GM12865 (cell line): ENCODE measurements at regions not wholly inside any gene's neighbourhood (a gene's known extent, or its start where the extent isn't known, plus 50 kb on each side); places are given as distances from the start of the nearest gene placed in this dataset.
"Not testable (repeated sequence)": the region's sequence is repeated elsewhere in the genome, so short reads cannot be mapped to it uniquely, and the experiment has no call there.

Experiments used
- DNase-seq: peaks from one replicate; pipeline ENCODE4 v3.0.0; 2010; ENCODE audit warnings: low read depth
- H3K4me3 ChIP-seq: 2 replicates; pipeline ENCODE4 v1.5.1; 2011; ENCODE audit warnings: mild to moderate bottlenecking, low read depth, low read length, control low read depth
- TF ChIP-seq, protein P1 (sequence below): IDR thresholded peaks from 2 replicates; pipeline ENCODE4 v1.5.1; 2011; ENCODE audit warnings: low read length, control low read depth, low read depth, inconsistent platforms; ENCODE audit not compliant: insufficient read depth; ENCODE audit errors: missing control alignments

DNA sequence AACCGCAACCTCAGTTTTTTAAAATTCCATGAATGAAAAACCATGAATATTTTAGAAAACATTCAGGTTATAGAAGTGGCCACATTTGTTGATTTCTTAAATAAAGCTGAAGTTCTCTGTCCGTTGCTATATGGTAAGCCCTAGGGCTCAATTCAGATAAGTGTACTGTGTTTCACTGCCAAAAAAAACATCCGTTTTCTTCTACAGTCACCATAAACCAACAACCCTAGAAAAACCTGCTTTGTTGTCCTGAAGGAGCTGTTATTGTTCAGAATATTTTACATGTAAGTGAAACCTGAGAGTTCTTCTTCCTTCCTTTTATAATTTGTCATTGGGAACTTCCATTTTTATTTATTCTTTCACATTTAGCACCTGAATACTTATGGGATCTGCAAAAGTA, 274.1 kb downstream of the TFAP2A start:
- DNase-seq = no peak
- TF ChIP-seq, protein P1, sequence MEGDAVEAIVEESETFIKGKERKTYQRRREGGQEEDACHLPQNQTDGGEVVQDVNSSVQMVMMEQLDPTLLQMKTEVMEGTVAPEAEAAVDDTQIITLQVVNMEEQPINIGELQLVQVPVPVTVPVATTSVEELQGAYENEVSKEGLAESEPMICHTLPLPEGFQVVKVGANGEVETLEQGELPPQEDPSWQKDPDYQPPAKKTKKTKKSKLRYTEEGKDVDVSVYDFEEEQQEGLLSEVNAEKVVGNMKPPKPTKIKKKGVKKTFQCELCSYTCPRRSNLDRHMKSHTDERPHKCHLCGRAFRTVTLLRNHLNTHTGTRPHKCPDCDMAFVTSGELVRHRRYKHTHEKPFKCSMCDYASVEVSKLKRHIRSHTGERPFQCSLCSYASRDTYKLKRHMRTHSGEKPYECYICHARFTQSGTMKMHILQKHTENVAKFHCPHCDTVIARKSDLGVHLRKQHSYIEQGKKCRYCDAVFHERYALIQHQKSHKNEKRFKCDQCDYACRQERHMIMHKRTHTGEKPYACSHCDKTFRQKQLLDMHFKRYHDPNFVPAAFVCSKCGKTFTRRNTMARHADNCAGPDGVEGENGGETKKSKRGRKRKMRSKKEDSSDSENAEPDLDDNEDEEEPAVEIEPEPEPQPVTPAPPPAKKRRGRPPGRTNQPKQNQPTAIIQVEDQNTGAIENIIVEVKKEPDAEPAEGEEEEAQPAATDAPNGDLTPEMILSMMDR = no peak
- no peak overlapping the region for H3K4me3 ChIP-seq

DNA sequence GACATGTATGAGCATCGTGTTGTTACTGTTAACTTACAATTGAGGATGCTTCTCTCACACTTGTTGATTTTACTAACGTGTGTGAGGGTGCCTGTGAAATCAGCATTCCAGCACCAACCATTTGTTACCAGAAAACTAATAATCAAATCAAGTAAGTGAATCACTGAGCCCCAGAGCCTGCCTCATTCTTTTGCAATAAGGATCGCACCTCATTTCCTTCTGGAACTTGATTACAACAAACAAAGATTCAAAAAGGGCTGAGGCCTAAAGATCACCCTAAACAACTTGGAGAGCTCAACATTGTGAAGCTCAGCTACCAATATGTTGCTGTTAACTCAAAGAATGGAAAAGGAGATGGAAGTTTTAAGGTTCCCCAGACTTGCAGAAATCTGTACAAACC, 274.7 kb downstream of the TFAP2A start:
- H3K4me3 ChIP-seq = no peak overlapping the region
- TF ChIP-seq, protein P1 = no peak
- no peak for DNase-seq

DNA sequence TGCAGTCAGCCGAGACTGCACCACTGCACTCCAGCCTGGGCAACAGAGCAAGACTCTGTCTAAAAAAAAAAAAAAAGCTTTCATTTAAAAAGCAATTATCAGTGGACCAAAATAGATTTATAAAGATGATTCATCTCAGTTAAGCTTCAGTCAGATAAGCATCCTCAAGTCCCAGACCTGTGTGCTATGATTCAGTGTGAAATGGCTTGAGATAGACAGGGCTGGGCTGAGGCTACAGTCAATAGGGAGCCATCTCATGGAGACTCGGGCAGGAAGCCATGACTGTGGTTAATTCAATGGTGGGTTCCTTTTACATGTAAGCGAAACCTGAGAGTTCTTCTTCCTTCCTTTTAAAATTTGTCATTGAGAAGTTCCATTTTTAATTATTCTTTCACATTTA, 276.0 kb downstream of the TFAP2A start:
- H3K4me3 ChIP-seq = no peak overlapping the region
- TF ChIP-seq, protein P1 = no peak
- peak; percentile 21 for DNase-seq

DNA sequence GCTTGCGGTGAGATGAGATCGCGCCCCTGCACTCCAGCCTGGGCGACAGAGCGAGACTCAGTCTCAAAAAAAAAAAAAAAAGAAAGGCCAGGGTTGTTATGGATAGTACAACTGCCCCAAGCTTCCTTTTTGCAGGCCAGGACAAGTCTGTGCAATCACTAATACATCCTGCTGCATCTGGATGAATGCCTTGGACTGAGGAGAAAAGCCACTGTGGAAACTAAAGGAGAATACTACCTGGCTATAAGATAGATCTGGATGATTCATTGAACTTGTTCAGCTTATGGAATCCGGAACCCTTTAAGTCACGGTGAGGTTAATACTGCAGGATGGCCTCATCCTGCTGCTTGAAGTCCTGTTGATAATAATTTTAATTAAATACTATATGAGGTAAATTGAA, 278.2 kb downstream of the TFAP2A start:
- H3K4me3 ChIP-seq = no peak overlapping the region
- no peak for DNase-seq
- TF ChIP-seq, protein P1 = no peak

DNA sequence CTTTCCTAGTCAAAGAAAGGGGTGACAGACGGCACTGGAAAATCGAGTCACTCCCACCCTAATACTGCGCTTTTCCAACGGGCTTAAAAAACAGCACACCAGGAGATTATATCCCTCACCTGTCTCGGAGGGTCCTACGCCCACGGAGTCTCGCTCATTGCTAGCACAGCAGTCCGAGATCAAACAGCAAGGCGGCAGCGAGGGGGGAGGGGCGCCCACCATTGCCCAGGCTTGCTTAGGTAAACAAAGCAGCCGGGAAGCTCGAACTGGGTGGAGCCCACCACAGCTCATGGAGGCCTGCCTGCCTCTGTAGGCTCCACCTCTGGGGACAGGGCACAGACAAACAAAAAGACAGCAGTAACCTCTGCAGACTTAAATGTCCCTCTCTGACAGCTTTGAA, 280.7 kb downstream of the TFAP2A start:
- H3K4me3 ChIP-seq, DNase-seq: not testable (repeated sequence)

DNA sequence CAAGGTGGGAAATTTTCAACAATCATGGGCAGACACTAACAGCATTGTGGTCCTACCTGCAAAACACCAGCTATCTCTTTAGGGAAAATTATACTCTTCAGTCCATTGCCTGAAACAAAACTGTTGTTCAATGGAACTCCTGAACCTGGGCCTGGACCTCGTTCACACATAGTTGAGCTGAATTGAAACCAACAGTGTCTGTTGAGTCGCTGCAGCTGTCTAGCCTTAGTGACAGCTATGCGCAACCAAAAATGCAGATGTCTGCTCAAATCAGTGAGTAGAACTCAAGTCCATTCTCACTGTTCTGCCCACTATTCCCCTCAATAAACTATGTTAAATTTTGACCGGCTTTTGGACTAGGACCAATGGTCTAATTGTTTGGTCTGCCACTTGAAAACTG, 286.2 kb downstream of the TFAP2A start:
- DNase-seq = no peak
- no peak overlapping the region for H3K4me3 ChIP-seq
- TF ChIP-seq, protein P1 = no peak

DNA sequence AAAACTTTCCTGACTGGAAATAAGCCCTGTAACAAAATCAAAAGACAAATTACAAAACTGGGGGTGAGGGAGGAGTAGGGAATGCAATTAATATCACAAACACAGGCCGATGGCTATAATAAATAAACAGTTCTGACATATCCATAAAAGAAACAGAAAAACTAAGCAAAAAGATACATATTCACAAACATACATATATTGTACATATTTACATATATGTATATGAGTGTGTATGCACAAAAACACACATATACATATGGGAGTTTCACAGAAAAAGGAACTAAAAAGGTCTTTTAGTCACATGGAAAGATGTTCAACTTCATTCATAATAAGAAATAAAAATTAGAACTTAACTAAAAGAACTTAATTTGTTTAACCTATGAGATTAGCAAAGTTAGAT, 292.7 kb downstream of the TFAP2A start:
- no peak overlapping the region for H3K4me3 ChIP-seq
- DNase-seq = no peak
- TF ChIP-seq, protein P1 = no peak
